ENCODE measurements at regions not wholly inside any gene's neighbourhood (a gene's known extent, or its start where the extent isn't known, plus 50 kb on each side); places are given as distances from the start of the nearest gene placed in this dataset.

- no peak for DNase-seq
- Histone ChIP-seq H2AK9ac (replicated peaks; ENCODE audit: low read depth, low read length, poor library complexity) (no peak overlapping the region), H3K4me1 (ENCODE audit: control insufficient read depth, insufficient read depth, low read length) (no peaks in the 10 kb centered on the region), H3K9me3 (ENCODE audit: control insufficient read depth, insufficient read depth, low read length) (peaks cover 14% of the 10 kb centered on the region), H2AFZ (replicated peaks; ENCODE audit: low read length, poor library complexity) (no peak overlapping the region), H2BK15ac (ENCODE audit: low read depth, low read length) (no peak overlapping the region), H3K9ac (ENCODE audit: low read depth, low read length) (no peak overlapping the region), H2BK20ac (ENCODE audit: low read depth, low read length) (no peak overlapping the region), H4K91ac (ENCODE audit: insufficient read depth, low read depth, low read length) (no peak overlapping the region), H4K5ac (ENCODE audit: low read depth, low read length) (no peak overlapping the region), H3K4me3 (ENCODE audit: insufficient read depth, low read depth, low read length) (no peak overlapping the region), H3K23ac (ENCODE audit: low read depth, low read length) (no peak overlapping the region), H3K9me1 (ENCODE audit: insufficient read depth, low read length) (no peaks in the 10 kb centered on the region), H4K8ac (ENCODE audit: low read depth in 2 of 2, low read length in 2 of 2) (no peak overlapping the region), H3K18ac (ENCODE audit: low read depth, low read length) (no peak overlapping the region), H3K27me3 (ENCODE audit: control insufficient read depth, insufficient read depth, low read length) (no peaks in the 10 kb centered on the region), H2BK5ac (ENCODE audit: low read depth, low read length, poor library complexity, severe bottlenecking) (no peak overlapping the region), H3K4me2 (ENCODE audit: low read depth, low read length) (no peak overlapping the region), H3K79me1 (ENCODE audit: low read depth in 1 of 2, low read length in 2 of 2) (no peaks in the 10 kb centered on the region), H3K4ac (ENCODE audit: low read depth, low read length) (no peak overlapping the region), H2AK5ac (ENCODE audit: low read depth, low read length) (no peak overlapping the region), H3K36me3 (ENCODE audit: control insufficient read depth, insufficient read depth, low read length) (no peaks in the 10 kb centered on the region), H3K14ac (replicated peaks; ENCODE audit: low read depth, low read length) (no peak overlapping the region), H3K27ac (ENCODE audit: insufficient read depth, low read length) (no peak overlapping the region), H2BK120ac (ENCODE audit: low read depth, low read length) (no peak overlapping the region), H4K20me1 (ENCODE audit: insufficient read depth, low read length) (no peaks in the 10 kb centered on the region), H3K56ac (ENCODE audit: extremely low read depth, insufficient read depth, low read length) (no peak overlapping the region)
- ChIA-PET POLR2A (ENCODE audit: unreplicated experiment) (no interaction called here), CTCF (no interaction called here)
- no peak for TF ChIP-seq POLR2A (IDR thresholded peaks at IDR 0.05; ENCODE audit: low read depth, low read length)
- TF ChIP-seq FOS (IDR thresholded peaks at IDR 0.05; ENCODE audit: low read depth, low read length) = no peak
- TF ChIP-seq CHD1 (IDR thresholded peaks at IDR 0.05; ENCODE audit: low read depth, low read length) = no peak
- TF ChIP-seq RAD21 (IDR thresholded peaks at IDR 0.05; ENCODE audit: low read length) = no peak
- TF ChIP-seq RCOR1 (IDR thresholded peaks at IDR 0.05; ENCODE audit: insufficient replicate concordance, low read length) = no peak
- TF ChIP-seq USF2 (IDR thresholded peaks at IDR 0.05; ENCODE audit: low read depth, low read length) = no peak
- TF ChIP-seq BHLHE40 (IDR thresholded peaks at IDR 0.05; ENCODE audit: low read depth, low read length) = no peak
- TF ChIP-seq CEBPB (IDR thresholded peaks at IDR 0.05; ENCODE audit: low read depth, low read length) = no peak
- no peak for TF ChIP-seq MAFK (IDR thresholded peaks at IDR 0.05; ENCODE audit: low read depth, low read length)
- no peak for TF ChIP-seq NFE2L2 (IDR thresholded peaks at IDR 0.05; ENCODE audit: low read depth, low read length)
- no peak for TF ChIP-seq SMC3 (IDR thresholded peaks at IDR 0.05; ENCODE audit: low read depth, low read length)
- no peak for TF ChIP-seq MXI1 (IDR thresholded peaks at IDR 0.05; ENCODE audit: borderline replicate concordance, low read depth, low read length)
- TF ChIP-seq RFX5 (IDR thresholded peaks at IDR 0.05; ENCODE audit: low read depth, low read length) = no peak
- no peak for TF ChIP-seq MAZ (IDR thresholded peaks at IDR 0.05; ENCODE audit: borderline replicate concordance, low read depth, low read length)
- TF ChIP-seq ELK1 (IDR thresholded peaks at IDR 0.05; ENCODE audit: borderline replicate concordance, low read depth, low read length) = no peak
- no peak for TF ChIP-seq CTCF (conservative IDR thresholded peaks at IDR 0.05; ENCODE audit: low read depth, low read length)
- intact Hi-C loops (cut with micrococcal nuclease) = no loop called here
- no CpG with 5 or more reads among the region's 3 CpGs for WGBS, 2 experiments (ENCODE audit: extremely low coverage in 2 of 2, insufficient read length in 1 of 2)
- in situ Hi-C loops (cut with MboI; ENCODE audit: low sequenced_read_pairs) = no loop called here
- no peak for ATAC-seq (ENCODE audit: low read depth)
- no TSS peak for BruUV-seq (replicated peaks)
- dilution Hi-C loops (cut with HindIII; ENCODE audit: low sequenced_read_pairs, unreplicated experiment) = no loop called here
These were observed 234.2 kb upstream of the ASIC2 start for GRCh38 chr17:33527290-33527689.

All from IMR-90 (cell line).